ENCODE measurements at regions not wholly inside any gene's neighbourhood (a gene's known extent, or its start where the extent isn't known, plus 50 kb on each side); places are given as distances from the start of the nearest gene placed in this dataset.

- Histone ChIP-seq H3K9me3 (ENCODE audit: low read length) (no peaks in the 10 kb centered on the region), H3K36me3 (ENCODE audit: insufficient read depth, low read length) (no peaks in the 10 kb centered on the region), H3K4me3 (ENCODE audit: low read depth in 1 of 2, low read length in 2 of 2) (no peak overlapping the region), H3K27me3 (ENCODE audit: control insufficient read depth in 1 of 2, insufficient read depth in 2 of 2, low read length in 2 of 2) (no peaks in the 10 kb centered on the region), H3K27ac (ENCODE audit: low read depth, low read length) (no peak overlapping the region), H3K9ac (ENCODE audit: low read length) (no peak overlapping the region), H3K4me1 (ENCODE audit: insufficient read depth, low read length) (no peaks in the 10 kb centered on the region)
Measured at GRCh38 chr1:239293350-239294110, 92.8 kb upstream of the CHRM3 start.

- Histone ChIP-seq H3K27me3 (ENCODE audit: control insufficient read depth in 1 of 2, insufficient read depth in 2 of 2, low read length in 2 of 2) (no peaks in the 10 kb centered on the region), H3K36me3 (ENCODE audit: insufficient read depth, low read length) (no peaks in the 10 kb centered on the region), H3K9ac (ENCODE audit: low read length) (no peak overlapping the region)
Measured at GRCh38 chr1:239288820-239289554, 97.4 kb upstream of the CHRM3 start.

GRCh38 chr1:239287296-239287695 is 99.1 kb upstream of the CHRM3 start:
- H3K27me3 ChIP-seq (ENCODE audit: control insufficient read depth in 1 of 2, insufficient read depth in 2 of 2, low read length in 2 of 2), result no peaks in the 10 kb centered on the region

More at GRCh38 chr1:239288820-239289554, 97.4 kb upstream of the CHRM3 start:
- Histone ChIP-seq H3K27ac (ENCODE audit: low read depth, low read length) (no peak overlapping the region), H3K4me1 (ENCODE audit: insufficient read depth, low read length) (no peaks in the 10 kb centered on the region), H3K4me3 (ENCODE audit: low read depth in 1 of 2, low read length in 2 of 2) (no peak overlapping the region), H3K9me3 (ENCODE audit: low read length) (no peaks in the 10 kb centered on the region)

GRCh38 chr1:239283216-239283615 is 103.2 kb upstream of the CHRM3 start:
- Histone ChIP-seq H3K4me1 (ENCODE audit: insufficient read depth, low read length) (no peaks in the 10 kb centered on the region), H3K27me3 (ENCODE audit: control insufficient read depth in 1 of 2, insufficient read depth in 2 of 2, low read length in 2 of 2) (no peaks in the 10 kb centered on the region), H3K27ac (ENCODE audit: low read depth, low read length) (no peak overlapping the region), H3K9me3 (ENCODE audit: low read length) (no peaks in the 10 kb centered on the region), H3K9ac (ENCODE audit: low read length) (no peak overlapping the region), H3K36me3 (ENCODE audit: insufficient read depth, low read length) (no peaks in the 10 kb centered on the region), H3K4me3 (ENCODE audit: low read depth in 1 of 2, low read length in 2 of 2) (no peak overlapping the region)

More at GRCh38 chr1:239287296-239287695, 99.1 kb upstream of the CHRM3 start:
- Histone ChIP-seq H3K4me3 (ENCODE audit: low read depth in 1 of 2, low read length in 2 of 2) (no peak overlapping the region), H3K9me3 (ENCODE audit: low read length) (no peaks in the 10 kb centered on the region), H3K27ac (ENCODE audit: low read depth, low read length) (no peak overlapping the region), H3K36me3 (ENCODE audit: insufficient read depth, low read length) (no peaks in the 10 kb centered on the region), H3K9ac (ENCODE audit: low read length) (no peak overlapping the region), H3K4me1 (ENCODE audit: insufficient read depth, low read length) (no peaks in the 10 kb centered on the region)

- no peak overlapping the region for H3K9ac ChIP-seq (ENCODE audit: low read length)
- no peaks in the 10 kb centered on the region for H3K4me1 ChIP-seq (ENCODE audit: insufficient read depth, low read length)
- H3K27ac ChIP-seq (ENCODE audit: low read depth, low read length), result no peak overlapping the region
- no peaks in the 10 kb centered on the region for H3K36me3 ChIP-seq (ENCODE audit: insufficient read depth, low read length)
- H3K9me3 ChIP-seq (ENCODE audit: low read length), result no peaks in the 10 kb centered on the region
- no peak overlapping the region for H3K4me3 ChIP-seq (ENCODE audit: low read depth in 1 of 2, low read length in 2 of 2)
- no peaks in the 10 kb centered on the region for H3K27me3 ChIP-seq (ENCODE audit: control insufficient read depth in 1 of 2, insufficient read depth in 2 of 2, low read length in 2 of 2)
Measured at GRCh38 chr1:239282411-239282810, 104.0 kb upstream of the CHRM3 start.

GRCh38 chr1:239276051-239276450 is 110.3 kb upstream of the CHRM3 start:
- Histone ChIP-seq H3K27ac (ENCODE audit: low read depth, low read length) (no peak overlapping the region), H3K9me3 (ENCODE audit: low read length) (no peaks in the 10 kb centered on the region), H3K36me3 (ENCODE audit: insufficient read depth, low read length) (no peaks in the 10 kb centered on the region), H3K4me3 (ENCODE audit: low read depth in 1 of 2, low read length in 2 of 2) (no peak overlapping the region), H3K27me3 (ENCODE audit: control insufficient read depth in 1 of 2, insufficient read depth in 2 of 2, low read length in 2 of 2) (no peaks in the 10 kb centered on the region), H3K9ac (ENCODE audit: low read length) (no peak overlapping the region), H3K4me1 (ENCODE audit: insufficient read depth, low read length) (no peaks in the 10 kb centered on the region)

- Histone ChIP-seq H3K36me3 (ENCODE audit: insufficient read depth, low read length) (no peaks in the 10 kb centered on the region), H3K9me3 (ENCODE audit: low read length) (no peaks in the 10 kb centered on the region), H3K27ac (ENCODE audit: low read depth, low read length) (no peak overlapping the region), H3K4me1 (ENCODE audit: insufficient read depth, low read length) (no peaks in the 10 kb centered on the region), H3K9ac (ENCODE audit: low read length) (no peak overlapping the region), H3K27me3 (ENCODE audit: control insufficient read depth in 1 of 2, insufficient read depth in 2 of 2, low read length in 2 of 2) (no peaks in the 10 kb centered on the region), H3K4me3 (ENCODE audit: low read depth in 1 of 2, low read length in 2 of 2) (no peak overlapping the region)
Measured at GRCh38 chr1:239274242-239274830, 112.0 kb upstream of the CHRM3 start.

GRCh38 chr1:239270509-239270908 is 115.9 kb upstream of the CHRM3 start:
- Histone ChIP-seq H3K4me1 (ENCODE audit: insufficient read depth, low read length) (no peaks in the 10 kb centered on the region), H3K27ac (ENCODE audit: low read depth, low read length) (no peak overlapping the region), H3K36me3 (ENCODE audit: insufficient read depth, low read length) (no peaks in the 10 kb centered on the region), H3K9ac (ENCODE audit: low read length) (no peak overlapping the region), H3K9me3 (ENCODE audit: low read length) (no peaks in the 10 kb centered on the region), H3K4me3 (ENCODE audit: low read depth in 1 of 2, low read length in 2 of 2) (no peak overlapping the region), H3K27me3 (ENCODE audit: control insufficient read depth in 1 of 2, insufficient read depth in 2 of 2, low read length in 2 of 2) (no peaks in the 10 kb centered on the region)

- Histone ChIP-seq H3K9ac (ENCODE audit: low read length) (no peak overlapping the region), H3K9me3 (ENCODE audit: low read length) (no peaks in the 10 kb centered on the region), H3K27me3 (ENCODE audit: control insufficient read depth in 1 of 2, insufficient read depth in 2 of 2, low read length in 2 of 2) (no peaks in the 10 kb centered on the region), H3K4me3 (ENCODE audit: low read depth in 1 of 2, low read length in 2 of 2) (no peak overlapping the region), H3K36me3 (ENCODE audit: insufficient read depth, low read length) (no peaks in the 10 kb centered on the region), H3K4me1 (ENCODE audit: insufficient read depth, low read length) (no peaks in the 10 kb centered on the region), H3K27ac (ENCODE audit: low read depth, low read length) (no peak overlapping the region)
Measured at GRCh38 chr1:239269706-239270105, 116.7 kb upstream of the CHRM3 start.

- Histone ChIP-seq H3K36me3 (ENCODE audit: insufficient read depth, low read length) (no peaks in the 10 kb centered on the region), H3K27me3 (ENCODE audit: control insufficient read depth in 1 of 2, insufficient read depth in 2 of 2, low read length in 2 of 2) (no peaks in the 10 kb centered on the region), H3K27ac (ENCODE audit: low read depth, low read length) (no peak overlapping the region), H3K9ac (ENCODE audit: low read length) (no peak overlapping the region), H3K4me1 (ENCODE audit: insufficient read depth, low read length) (no peaks in the 10 kb centered on the region), H3K9me3 (ENCODE audit: low read length) (no peaks in the 10 kb centered on the region), H3K4me3 (ENCODE audit: low read depth in 1 of 2, low read length in 2 of 2) (no peak overlapping the region)
Measured at GRCh38 chr1:239268941-239269340, 117.4 kb upstream of the CHRM3 start.

- H3K36me3 ChIP-seq (ENCODE audit: insufficient read depth, low read length), result no peaks in the 10 kb centered on the region
- no peaks in the 10 kb centered on the region for H3K9me3 ChIP-seq (ENCODE audit: low read length)
- H3K27ac ChIP-seq (ENCODE audit: low read depth, low read length), result no peak overlapping the region
- no peaks in the 10 kb centered on the region for H3K27me3 ChIP-seq (ENCODE audit: control insufficient read depth in 1 of 2, insufficient read depth in 2 of 2, low read length in 2 of 2)
- H3K9ac ChIP-seq (ENCODE audit: low read length), result no peak overlapping the region
- no peak overlapping the region for H3K4me3 ChIP-seq (ENCODE audit: low read depth in 1 of 2, low read length in 2 of 2)
- H3K4me1 ChIP-seq (ENCODE audit: insufficient read depth, low read length), result no peaks in the 10 kb centered on the region
Measured at GRCh38 chr1:239268007-239268406, 118.4 kb upstream of the CHRM3 start.
